SK-N-SH (cell line): ENCODE measurements at regions not wholly inside any gene's neighbourhood (a gene's known extent, or its start where the extent isn't known, plus 50 kb on each side); places are given as distances from the start of the nearest gene placed in this dataset.

Experiments
- CTCF ChIP-seq: fragments of 200-600 bp; sonication (generic); IDR thresholded peaks from 2 replicates; pipeline ENCODE4 v1.6.1; 2017; ENCODE audit warnings: antibody characterized with exemption, mild to moderate bottlenecking, moderate library complexity
- EP300 ChIP-seq, 2 experiments: IDR thresholded peaks; 2 replicates each; pipeline versions ENCODE4 v1.4.0 to v1.6.1; 2012; ENCODE audit warnings: borderline replicate concordance in 1 of 2, low read depth in 1 of 2, low read length in 1 of 2
- GABPA ChIP-seq: IDR thresholded peaks from 2 replicates; pipeline ENCODE4 v1.4.0; 2012; ENCODE audit warnings: low read depth, mild to moderate bottlenecking
- IRF3 ChIP-seq: fragments of 150-350 bp; IDR thresholded peaks from 2 replicates; pipeline ENCODE4 v1.6.1; 2016; ENCODE audit warnings: mild to moderate bottlenecking, low read depth, low read length
- POLR2AphosphoS5 ChIP-seq: IDR thresholded peaks from 2 replicates; pipeline ENCODE4 v1.6.1; 2012; ENCODE audit warnings: low read depth, low read length
- RCOR1 ChIP-seq: fragments of 150-350 bp; IDR thresholded peaks from 2 replicates; pipeline ENCODE4 v1.6.1; 2017; ENCODE audit warnings: antibody characterized with exemption, low read length
- REST ChIP-seq: IDR thresholded peaks from 2 replicates; pipeline ENCODE4 v1.6.1; 2012; ENCODE audit warnings: mild to moderate bottlenecking, low read depth, low read length, moderate library complexity
- RFX5 ChIP-seq: IDR thresholded peaks from 2 replicates; pipeline ENCODE4 v1.6.1; 2012; ENCODE audit warnings: mild to moderate bottlenecking, improper control_type of control experiment, low read length
- SIN3A ChIP-seq: IDR thresholded peaks from 2 replicates; pipeline ENCODE4 v1.6.1; 2012; ENCODE audit warnings: low read depth, mild to moderate bottlenecking, low read length, moderate library complexity, borderline replicate concordance
- SMC3 ChIP-seq: IDR thresholded peaks from 2 replicates; pipeline ENCODE4 v1.6.1; 2012; ENCODE audit warnings: low read depth, low read length, improper control_type of control experiment
- TAF1 ChIP-seq: IDR thresholded peaks from 2 replicates; pipeline ENCODE4 v1.6.1; 2012; ENCODE audit warnings: low read depth, mild to moderate bottlenecking, low read length, moderate library complexity, borderline replicate concordance
- USF1 ChIP-seq: IDR thresholded peaks from 2 replicates; pipeline ENCODE4 v1.4.0; 2012; ENCODE audit warnings: low read depth, borderline replicate concordance
- YY1 ChIP-seq: IDR thresholded peaks from 2 replicates; pipeline ENCODE4 v1.4.0; 2012; ENCODE audit warnings: low read depth, mild to moderate bottlenecking
- ZBTB33 ChIP-seq: IDR thresholded peaks from 2 replicates; pipeline ENCODE4 v1.4.0; 2012; ENCODE audit warnings: low read depth, borderline replicate concordance

- TF ChIP-seq EP300 (IDR thresholded peaks at IDR 0.05; ENCODE audit: borderline replicate concordance in 1 of 2, low read depth in 1 of 2, low read length in 1 of 2) (no peak), SMC3 (no peak), CTCF (no peak), SIN3A (no peak), POLR2AphosphoS5 (no peak), IRF3 (no peak), ZBTB33 (no peak), REST (no peak), TAF1 (no peak), YY1 (no peak), GABPA (no peak), RCOR1 (no peak), USF1 (no peak), RFX5 (no peak)
Observed at GRCh38 chr2:219976871-219977270, 349.4 kb downstream of the SLC4A3 start.
